Trophoblast cell (in vitro differentiated cells and primary cell): ENCODE measurements at regions not wholly inside any gene's neighbourhood (a gene's known extent, or its start where the extent isn't known, plus 50 kb on each side); places are given as distances from the start of the nearest gene placed in this dataset.

Source experiments
- DNase-seq, 2 donors: peaks; one replicate each; pipeline ENCODE4 v3.0.0-alpha.2; 2016
- H2AFZ ChIP-seq: 2 replicates; pipeline ENCODE4 v1.6.1; 2013; ENCODE audit warnings: low read length, moderate library complexity, mild to moderate bottlenecking; ENCODE audit not compliant: insufficient read depth, poor library complexity
- H2AK5ac ChIP-seq: 2 replicates; pipeline ENCODE4 v1.6.1; 2013; ENCODE audit warnings: mild to moderate bottlenecking, low read length
- H2BK120ac ChIP-seq: 2 replicates; pipeline ENCODE4 v1.6.1; 2013; ENCODE audit warnings: low read length, mild to moderate bottlenecking, moderate library complexity; ENCODE audit not compliant: insufficient read depth, poor library complexity
- H2BK12ac ChIP-seq: 2 replicates; pipeline ENCODE4 v1.6.1; 2013; ENCODE audit warnings: mild to moderate bottlenecking, low read length, moderate library complexity
- H2BK5ac ChIP-seq: 2 replicates; pipeline ENCODE4 v1.6.1; 2013; ENCODE audit warnings: low read length, low read depth, moderate library complexity, mild to moderate bottlenecking; ENCODE audit not compliant: poor library complexity
- H3K14ac ChIP-seq: 2 replicates; pipeline ENCODE4 v1.6.1; 2013; ENCODE audit warnings: mild to moderate bottlenecking, low read length
- H3K18ac ChIP-seq: 2 replicates; pipeline ENCODE4 v1.6.1; 2013; ENCODE audit warnings: mild to moderate bottlenecking, low read length
- H3K23ac ChIP-seq: 2 replicates; pipeline ENCODE4 v1.6.1; 2013; ENCODE audit warnings: low read length
- H3K27ac ChIP-seq: 2 replicates; pipeline ENCODE4 v1.5.1; 2013; ENCODE audit warnings: low read depth, mild to moderate bottlenecking, inconsistent platforms, low read length, moderate library complexity
- H3K27me3 ChIP-seq: 2 replicates; pipeline ENCODE4 v1.6.1; 2013; ENCODE audit warnings: inconsistent platforms, mild to moderate bottlenecking, low read length, moderate library complexity; ENCODE audit not compliant: insufficient read depth
- H3K36me3 ChIP-seq, 2 experiments: 1 replicate in 1 of 2; 2 replicates in 1 of 2; pipeline ENCODE4 v1.6.1; 2013; ENCODE audit warnings: low read length in 2 of 2, mild to moderate bottlenecking in 2 of 2, moderate library complexity in 1 of 2; ENCODE audit not compliant: insufficient read depth in 2 of 2, control insufficient read depth in 1 of 2
- H3K4ac ChIP-seq: 2 replicates; pipeline ENCODE4 v1.6.1; 2013; ENCODE audit warnings: low read depth, mild to moderate bottlenecking, low read length, moderate library complexity
- H3K4me1 ChIP-seq, 2 experiments: 1 replicate in 1 of 2; 2 replicates in 1 of 2; pipeline ENCODE4 v1.6.1; 2013; ENCODE audit warnings: low read length in 2 of 2, mild to moderate bottlenecking in 2 of 2, moderate library complexity in 1 of 2; ENCODE audit not compliant: insufficient read depth in 2 of 2, control insufficient read depth in 1 of 2
- H3K4me2 ChIP-seq: 2 replicates; pipeline ENCODE4 v1.6.1; 2013; ENCODE audit warnings: inconsistent platforms, mild to moderate bottlenecking, low read length, moderate library complexity
- H3K4me3 ChIP-seq: 2 replicates; pipeline ENCODE4 v1.5.1; 2013; ENCODE audit warnings: mild to moderate bottlenecking, low read depth, low read length, inconsistent platforms
- H3K79me1 ChIP-seq: one replicate; pipeline ENCODE4 v1.6.1; 2013; ENCODE audit warnings: low read length
- H3K79me2 ChIP-seq: 2 replicates; pipeline ENCODE4 v1.6.1; 2013; ENCODE audit warnings: low read length, mild to moderate bottlenecking; ENCODE audit not compliant: control insufficient read depth, insufficient read depth, poor library complexity
- H3K9ac ChIP-seq: 2 replicates; pipeline ENCODE4 v1.6.1; 2013; ENCODE audit warnings: mild to moderate bottlenecking, low read length
- H3K9me3 ChIP-seq: 2 replicates; pipeline ENCODE4 v1.6.1; 2013; ENCODE audit warnings: low read depth, mild to moderate bottlenecking, control low read depth, inconsistent platforms, low read length; ENCODE audit not compliant: insufficient read depth
- H4K12ac ChIP-seq: 2 replicates; pipeline ENCODE4 v1.6.1; 2013; ENCODE audit warnings: low read depth, mild to moderate bottlenecking, low read length, moderate library complexity
- H4K8ac ChIP-seq: 2 replicates; pipeline ENCODE4 v1.6.1; 2013; ENCODE audit warnings: low read depth, mild to moderate bottlenecking, low read length, moderate library complexity
- H4K91ac ChIP-seq: one replicate; pipeline ENCODE4 v1.6.1; 2013; ENCODE audit warnings: low read depth, mild to moderate bottlenecking, low read length, moderate library complexity
- WGBS: extraction: QIAGEN DNeasy Blood & Tissue Kit; methylation state at CpG from one replicate; pipeline ENCODE4 v1.1.7; 2013; ENCODE audit warnings: missing lambda C conversion rate; ENCODE audit not compliant: insufficient read length, insufficient coverage; ENCODE audit errors: extremely low coverage; 5-methylcytosine and 5-hydroxymethylcytosine counted together

DNA sequence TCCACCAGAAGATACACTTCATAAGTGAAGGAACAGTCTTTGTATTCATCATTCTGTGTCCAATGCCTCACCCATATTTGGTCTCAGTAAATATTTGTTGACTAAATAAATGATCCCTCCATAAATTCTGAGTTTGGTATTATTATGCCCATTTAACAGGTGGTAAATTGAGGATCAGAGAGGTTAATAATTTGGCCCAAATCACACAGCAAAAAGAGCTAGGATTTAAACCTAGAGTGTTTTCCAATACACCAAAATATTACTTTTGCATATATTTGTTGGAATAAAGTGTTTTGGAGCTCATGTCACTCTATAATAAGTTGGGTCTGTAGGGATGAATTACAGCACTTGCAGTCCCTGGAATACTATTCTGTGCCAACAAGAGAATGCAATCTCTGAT, 470.3 kb downstream of the ARHGEF28 start:
- peaks cover 0 to 3% of the 10 kb centered on the region in 2 experiments for H3K36me3 ChIP-seq
- no peaks in the 10 kb centered on the region for H3K27me3 ChIP-seq
- H4K8ac ChIP-seq: no peak overlapping the region
- no peak overlapping the region for H2AFZ ChIP-seq
- H3K9ac ChIP-seq: no peak overlapping the region
- no peak overlapping the region for H3K4me2 ChIP-seq
- H3K4me3 ChIP-seq: no peak overlapping the region
- H2BK12ac ChIP-seq: no peak overlapping the region
- H3K4me1 ChIP-seq: peaks cover 3 to 4% of the 10 kb centered on the region in 2 experiments
- H2BK5ac ChIP-seq: no peak overlapping the region
- no peak overlapping the region for H3K23ac ChIP-seq
- no peak overlapping the region for H4K91ac ChIP-seq
- no peak overlapping the region for H2AK5ac ChIP-seq
- no peak overlapping the region for H2BK120ac ChIP-seq
- no peak overlapping the region for H3K27ac ChIP-seq
- H3K14ac ChIP-seq: no peak overlapping the region
- no peak overlapping the region for H4K12ac ChIP-seq
- DNase-seq: no peak
- H3K9me3 ChIP-seq: no peaks in the 10 kb centered on the region
- H3K4ac ChIP-seq: no peak overlapping the region
- no peaks in the 10 kb centered on the region for H3K79me1 ChIP-seq
- no peaks in the 10 kb centered on the region for H3K79me2 ChIP-seq
- no peak overlapping the region for H3K18ac ChIP-seq

- H3K4me3 ChIP-seq: no peak overlapping the region
- no peaks in the 10 kb centered on the region for H3K79me1 ChIP-seq
- no peaks in the 10 kb centered on the region for H3K27me3 ChIP-seq
- H2AFZ ChIP-seq: no peak overlapping the region
- no peak overlapping the region for H2BK5ac ChIP-seq
- peak; percentile 39 to 84 for DNase-seq
- no peak overlapping the region for H2BK12ac ChIP-seq
- no peak overlapping the region for H4K12ac ChIP-seq
- H2BK120ac ChIP-seq: no peak overlapping the region
- no peaks in the 10 kb centered on the region for H3K79me2 ChIP-seq
- H4K91ac ChIP-seq: no peak overlapping the region
- H3K27ac ChIP-seq: no peak overlapping the region
- H3K18ac ChIP-seq: no peak overlapping the region
- WGBS: no CpG with 5 or more reads among the region's 5 CpGs
- H3K4ac ChIP-seq: no peak overlapping the region
- H2AK5ac ChIP-seq: no peak overlapping the region
- peaks cover 3 to 4% of the 10 kb centered on the region in 2 experiments for H3K4me1 ChIP-seq
- H3K36me3 ChIP-seq: peaks cover 0 to 3% of the 10 kb centered on the region in 2 experiments
- no peaks in the 10 kb centered on the region for H3K9me3 ChIP-seq
- H3K14ac ChIP-seq: no peak overlapping the region
- H3K23ac ChIP-seq: no peak overlapping the region
- H4K8ac ChIP-seq: no peak overlapping the region
- no peak overlapping the region for H3K4me2 ChIP-seq
- H3K9ac ChIP-seq: no peak overlapping the region
These were observed 469.9 kb downstream of the ARHGEF28 start for GRCh38 chr5:74095871-74096270.

- Histone ChIP-seq H4K12ac (no peak overlapping the region), H3K14ac (no peak overlapping the region), H3K9ac (no peak overlapping the region), H4K91ac (peak overlapping the region; percentile 45), H2BK120ac (no peak overlapping the region), H4K8ac (no peak overlapping the region), H3K4me1 (peaks cover 3 to 4% of the 10 kb centered on the region in 2 experiments), H3K4me3 (no peak overlapping the region), H3K4ac (no peak overlapping the region), H3K27me3 (no peaks in the 10 kb centered on the region), H3K27ac (no peak overlapping the region), H3K4me2 (no peak overlapping the region), H3K9me3 (no peaks in the 10 kb centered on the region), H3K18ac (no peak overlapping the region), H3K79me2 (no peaks in the 10 kb centered on the region), H3K79me1 (no peaks in the 10 kb centered on the region), H2BK5ac (no peak overlapping the region), H2BK12ac (no peak overlapping the region), H3K36me3 (peaks cover 0 to 3% of the 10 kb centered on the region in 2 experiments), H2AFZ (no peak overlapping the region), H3K23ac (no peak overlapping the region), H2AK5ac (no peak overlapping the region)
- WGBS: no CpG with 5 or more reads among the region's 4 CpGs
- no peak for DNase-seq
These were observed 468.7 kb downstream of the ARHGEF28 start for GRCh38 chr5:74094782-74095108.

DNA sequence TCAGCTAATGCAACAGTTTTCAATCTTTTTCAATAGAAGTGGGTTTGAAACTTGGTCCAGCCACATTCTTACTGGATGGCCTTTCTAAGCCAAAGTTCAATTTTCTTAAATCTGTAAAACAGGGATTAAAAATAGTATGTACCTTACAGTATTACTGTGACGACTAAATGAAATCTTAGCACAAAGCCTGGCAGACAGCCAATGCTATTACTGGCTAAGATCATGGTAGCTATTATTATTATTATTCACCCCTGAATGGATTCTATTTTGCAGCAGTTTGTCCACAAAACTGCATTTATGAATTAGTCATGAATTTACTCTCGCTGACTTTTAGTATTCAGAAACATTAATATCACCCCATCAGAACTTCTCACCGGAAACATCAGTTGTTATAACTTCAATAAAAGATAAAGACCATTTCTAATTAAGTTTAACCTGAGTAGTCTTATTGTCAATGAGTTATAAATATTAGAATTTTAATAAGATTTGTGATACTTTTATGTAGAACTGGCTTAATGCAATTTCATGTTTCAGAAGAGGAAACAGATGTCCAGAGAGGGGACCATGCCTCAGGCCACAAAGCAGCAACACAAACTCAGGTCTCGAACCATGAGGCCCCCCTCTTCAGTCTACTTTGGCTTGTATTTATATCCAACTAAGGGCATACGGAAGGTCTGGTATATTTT, 468.2 kb downstream of the ARHGEF28 start:
- no peak overlapping the region for H2AFZ ChIP-seq
- H4K12ac ChIP-seq: no peak overlapping the region
- no peak overlapping the region for H3K9ac ChIP-seq
- H2BK120ac ChIP-seq: no peak overlapping the region
- no peaks in the 10 kb centered on the region for H3K79me1 ChIP-seq
- WGBS: no CpG with 5 or more reads among the region's 5 CpGs
- no peak overlapping the region for H4K8ac ChIP-seq
- H2AK5ac ChIP-seq: no peak overlapping the region
- no peak for DNase-seq
- no peaks in the 10 kb centered on the region for H3K27me3 ChIP-seq
- H3K18ac ChIP-seq: no peak overlapping the region
- H3K4me1 ChIP-seq: peaks cover 5 to 6% of the 10 kb centered on the region in 2 experiments
- H3K36me3 ChIP-seq: no peaks in the 10 kb centered on the region
- no peak overlapping the region for H3K4me3 ChIP-seq
- no peaks in the 10 kb centered on the region for H3K79me2 ChIP-seq
- H3K14ac ChIP-seq: no peak overlapping the region
- no peak overlapping the region for H2BK12ac ChIP-seq
- no peak overlapping the region for H3K4ac ChIP-seq
- no peak overlapping the region for H4K91ac ChIP-seq
- no peaks in the 10 kb centered on the region for H3K9me3 ChIP-seq
- no peak overlapping the region for H3K4me2 ChIP-seq
- H3K23ac ChIP-seq: no peak overlapping the region
- no peak overlapping the region for H3K27ac ChIP-seq
- no peak overlapping the region for H2BK5ac ChIP-seq
